MCF 10A (cell line): ENCODE measurements at regions not wholly inside any gene's neighbourhood (a gene's known extent, or its start where the extent isn't known, plus 50 kb on each side); places are given as distances from the start of the nearest gene placed in this dataset.

Source experiments
- BruUV-seq: library from RNA; stranded (reverse); fragments of 400-500 nt; replicated peaks from 2 replicates; lab custom pipeline; 2021; lab: Mats Ljungman, UMichigan
- CTCF ChIA-PET: fragments of 300-600 bp; sonication (Branson Sonifier 250); formaldehyde crosslinking; extraction: SDS; loops from one replicate; lab custom pipeline; 2021; ENCODE audit warnings: antibody characterized with exemption, inconsistent platforms; lab: Yijun Ruan, JAX
- POLR2A ChIA-PET: fragments of 300-600, 350-650 bp; sonication (Branson Sonifier 250); formaldehyde crosslinking; extraction: SDS; loops from one replicate; lab custom pipeline; 2020; ENCODE audit warnings: antibody characterized with exemption, inconsistent platforms; lab: Yijun Ruan, JAX
- DNase-seq: peaks from one replicate; pipeline ENCODE4 v3.0.0-alpha.2; 2018; ENCODE audit not compliant: unreplicated experiment
- H3K27ac Mint-ChIP-seq: one replicate; pipeline ENCODE4 v1.8.0; 2022; ENCODE audit warnings: mild to moderate bottlenecking, low read depth, mixed read lengths; ENCODE audit not compliant: unreplicated experiment
- H3K27me3 Mint-ChIP-seq: one replicate; pipeline ENCODE4 v1.8.0; 2022; ENCODE audit warnings: mixed read lengths; ENCODE audit not compliant: insufficient read depth, unreplicated experiment
- H3K36me3 Mint-ChIP-seq: one replicate; pipeline ENCODE4 v1.8.0; 2022; ENCODE audit warnings: mild to moderate bottlenecking, moderate library complexity, mixed read lengths; ENCODE audit not compliant: insufficient read depth, unreplicated experiment
- H3K4me1 Mint-ChIP-seq: one replicate; pipeline ENCODE4 v1.8.0; 2022; ENCODE audit warnings: mixed read lengths; ENCODE audit not compliant: insufficient read depth, unreplicated experiment
- H3K4me3 Mint-ChIP-seq: one replicate; pipeline ENCODE4 v1.8.0; 2022; ENCODE audit warnings: mild to moderate bottlenecking, moderate library complexity, mixed read lengths; ENCODE audit not compliant: unreplicated experiment
- H3K9me3 Mint-ChIP-seq: one replicate; pipeline ENCODE4 v1.8.0; 2022; ENCODE audit warnings: mixed read lengths; ENCODE audit not compliant: unreplicated experiment
- intact Hi-C: fragments of 100-400 bp; cut with micrococcal nuclease; formaldehyde crosslinking; loops from 2 replicates; pipeline ENCODE4 v1.14.1; 2022
- TF ChIP-seq, protein P1 (sequence below): fragments of 200-600 bp; IDR thresholded peaks from one replicate; pipeline ENCODE4 v1.8.0; 2022; ENCODE audit warnings: antibody characterized with exemption, mild to moderate bottlenecking; ENCODE audit not compliant: unreplicated experiment

DNA sequence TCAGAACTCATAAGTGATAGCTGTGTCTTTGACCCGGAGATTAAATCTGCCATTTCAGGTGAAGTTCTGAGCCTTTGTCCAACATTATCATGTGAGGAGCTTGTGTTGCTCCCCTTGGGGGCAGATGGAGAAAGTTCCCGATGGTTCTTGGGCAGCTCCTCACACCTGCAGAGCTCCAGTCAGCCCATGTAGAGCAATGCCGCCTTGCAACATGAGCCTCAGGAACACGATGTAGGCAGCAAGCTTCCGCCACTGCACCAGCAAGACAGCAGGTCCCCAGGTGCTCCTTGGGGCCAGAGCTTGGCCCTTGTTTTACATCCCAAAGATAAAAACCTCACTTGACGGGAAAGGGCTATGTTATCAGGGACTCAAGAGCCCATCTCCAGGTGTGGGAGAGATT lies 292.7 kb downstream of the IRX1 start:
- Mint-ChIP-seq H3K27me3 (no peaks in the 10 kb centered on the region), H3K36me3 (peaks cover 7% of the 10 kb centered on the region), H3K4me1 (no peaks in the 10 kb centered on the region), H3K27ac (no peak overlapping the region), H3K9me3 (no peaks in the 10 kb centered on the region), H3K4me3 (no peak overlapping the region)
- no peak for DNase-seq
- POLR2A ChIA-PET = no interaction called here
- intact Hi-C loops = no loop called here
- no TSS peak for BruUV-seq
- TF ChIP-seq, protein P1, sequence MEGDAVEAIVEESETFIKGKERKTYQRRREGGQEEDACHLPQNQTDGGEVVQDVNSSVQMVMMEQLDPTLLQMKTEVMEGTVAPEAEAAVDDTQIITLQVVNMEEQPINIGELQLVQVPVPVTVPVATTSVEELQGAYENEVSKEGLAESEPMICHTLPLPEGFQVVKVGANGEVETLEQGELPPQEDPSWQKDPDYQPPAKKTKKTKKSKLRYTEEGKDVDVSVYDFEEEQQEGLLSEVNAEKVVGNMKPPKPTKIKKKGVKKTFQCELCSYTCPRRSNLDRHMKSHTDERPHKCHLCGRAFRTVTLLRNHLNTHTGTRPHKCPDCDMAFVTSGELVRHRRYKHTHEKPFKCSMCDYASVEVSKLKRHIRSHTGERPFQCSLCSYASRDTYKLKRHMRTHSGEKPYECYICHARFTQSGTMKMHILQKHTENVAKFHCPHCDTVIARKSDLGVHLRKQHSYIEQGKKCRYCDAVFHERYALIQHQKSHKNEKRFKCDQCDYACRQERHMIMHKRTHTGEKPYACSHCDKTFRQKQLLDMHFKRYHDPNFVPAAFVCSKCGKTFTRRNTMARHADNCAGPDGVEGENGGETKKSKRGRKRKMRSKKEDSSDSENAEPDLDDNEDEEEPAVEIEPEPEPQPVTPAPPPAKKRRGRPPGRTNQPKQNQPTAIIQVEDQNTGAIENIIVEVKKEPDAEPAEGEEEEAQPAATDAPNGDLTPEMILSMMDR = no peak
- CTCF ChIA-PET = no interaction called here

DNA sequence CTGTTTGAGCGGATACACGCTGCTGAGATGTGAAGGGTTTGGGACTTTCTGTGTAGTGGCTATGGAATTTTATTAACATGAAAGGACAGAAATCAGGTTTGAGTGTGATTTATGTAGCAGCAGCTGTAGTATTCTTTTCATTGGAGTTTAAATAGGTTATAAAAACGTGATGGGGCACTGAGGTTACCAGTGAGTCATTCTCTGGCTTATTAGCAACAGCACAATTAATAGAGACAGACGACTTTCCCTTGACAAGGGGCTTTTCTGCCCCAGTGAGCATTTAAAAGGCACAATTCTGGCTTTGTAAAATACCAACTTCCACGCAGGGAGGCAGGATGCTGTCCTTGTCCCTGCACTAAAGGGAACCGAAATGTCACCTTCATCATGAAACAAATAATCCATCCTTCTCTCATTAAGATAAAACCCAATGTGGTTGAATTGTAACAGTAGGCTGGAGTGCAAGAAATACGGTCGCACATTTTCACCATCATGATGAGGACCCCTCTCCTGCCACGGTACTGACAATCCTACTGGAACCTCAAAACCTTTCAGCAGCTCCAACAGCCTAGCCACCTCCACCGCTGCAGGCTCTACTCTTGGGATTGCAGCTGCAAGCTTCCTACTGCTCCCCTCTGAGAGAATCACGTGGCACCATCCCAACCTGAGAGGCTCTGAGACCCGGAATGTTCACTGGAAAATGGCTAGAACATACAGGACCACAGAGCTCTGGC lies 293.9 kb downstream of the IRX1 start:
- BruUV-seq = no TSS peak
- no peak overlapping the region for H3K27ac Mint-ChIP-seq
- DNase-seq = no peak
- H3K36me3 Mint-ChIP-seq = peaks cover 7% of the 10 kb centered on the region
- H3K9me3 Mint-ChIP-seq = no peaks in the 10 kb centered on the region
- ChIA-PET CTCF (interaction anchor here (0.8 kb wide), 1 partner anchor 23 kb away, joined by 4 read pairs; no protein-coding TSS in a partner anchor), POLR2A (no interaction called here)
- H3K27me3 Mint-ChIP-seq = no peaks in the 10 kb centered on the region
- TF ChIP-seq, protein P1 = no peak
- H3K4me1 Mint-ChIP-seq = no peaks in the 10 kb centered on the region
- no peak overlapping the region for H3K4me3 Mint-ChIP-seq
- intact Hi-C loops = no loop called here

GRCh38 chr5:3891113-3891512 lies 295.5 kb downstream of the IRX1 start:
- DNase-seq = no peak
- peaks cover 7% of the 10 kb centered on the region for H3K36me3 Mint-ChIP-seq
- ChIA-PET POLR2A (interaction anchor here (0.6 kb wide), 1 partner anchor 166 kb away, joined by 3 read pairs; no protein-coding TSS in a partner anchor), CTCF (no interaction called here)
- TF ChIP-seq, protein P1 = no peak
- no TSS peak for BruUV-seq
- no peak overlapping the region for H3K27ac Mint-ChIP-seq
- no peaks in the 10 kb centered on the region for H3K27me3 Mint-ChIP-seq
- no peak overlapping the region for H3K4me3 Mint-ChIP-seq
- H3K9me3 Mint-ChIP-seq = no peaks in the 10 kb centered on the region
- intact Hi-C loops = no loop called here
- no peaks in the 10 kb centered on the region for H3K4me1 Mint-ChIP-seq

DNA sequence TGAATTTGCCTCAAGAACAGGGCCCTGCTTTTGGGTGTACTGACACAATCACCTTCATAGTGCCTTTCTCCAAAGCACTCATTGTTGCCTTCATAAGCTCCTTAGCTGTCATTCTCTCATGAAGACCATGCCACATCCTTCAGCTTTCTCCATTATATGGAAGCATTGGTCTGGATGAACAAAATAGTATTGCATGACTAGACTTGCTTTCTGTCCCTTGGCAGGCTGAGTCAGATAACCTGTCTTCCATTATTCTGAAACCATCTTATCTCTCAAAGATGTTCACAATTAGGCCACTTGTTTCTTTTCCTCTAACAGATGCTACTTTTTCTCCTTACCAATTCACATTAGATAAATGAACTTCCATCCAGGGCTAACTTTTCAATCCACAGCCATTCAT lies 297.9 kb downstream of the IRX1 start:
- H3K27ac Mint-ChIP-seq = no peak overlapping the region
- TF ChIP-seq, protein P1 = no peak
- peaks cover 7% of the 10 kb centered on the region for H3K36me3 Mint-ChIP-seq
- CTCF ChIA-PET = interaction anchor here (0.5 to 0.6 kb wide), 2 partner anchors 265 to 614 kb away, joined by 3 to 6 read pairs; no protein-coding TSS in a partner anchor
- POLR2A ChIA-PET = interaction anchor here (0.6 kb wide), 1 partner anchor 1901 kb away, joined by 4 read pairs; no protein-coding TSS in a partner anchor
- no peak overlapping the region for H3K4me3 Mint-ChIP-seq
- intact Hi-C loops = no loop called here
- BruUV-seq = no TSS peak
- no peak for DNase-seq
- H3K4me1 Mint-ChIP-seq = no peaks in the 10 kb centered on the region
- H3K9me3 Mint-ChIP-seq = peaks cover 13% of the 10 kb centered on the region
- H3K27me3 Mint-ChIP-seq = no peaks in the 10 kb centered on the region
